Adipocyte (in vitro differentiated cells): ENCODE measurements at regions not wholly inside any gene's neighbourhood (a gene's known extent, or its start where the extent isn't known, plus 50 kb on each side); places are given as distances from the start of the nearest gene placed in this dataset.
A peak's percentile ranks its signal among the peaks of the same experiment; 100 is the strongest.

Experiments used
- DNase-seq: peaks from one replicate; pipeline ENCODE4 v3.0.0-alpha.2; 2015; ENCODE audit warnings: low read depth
- H3K27me3 ChIP-seq: replicated peaks from 2 replicates; pipeline ENCODE4 v1.7.0; 2013; ENCODE audit warnings: mild to moderate bottlenecking, low read length, moderate library complexity; ENCODE audit not compliant: control insufficient read depth, insufficient read depth
- H3K36me3 ChIP-seq: 2 replicates; pipeline ENCODE4 v1.7.0; 2013; ENCODE audit warnings: low read length, mild to moderate bottlenecking, moderate library complexity; ENCODE audit not compliant: control insufficient read depth, insufficient read depth, severe bottlenecking
- H3K4me1 ChIP-seq: 2 replicates; pipeline ENCODE4 v1.7.0; 2013; ENCODE audit warnings: mild to moderate bottlenecking, low read length, moderate library complexity; ENCODE audit not compliant: control insufficient read depth, insufficient read depth
- H3K4me3 ChIP-seq: 2 replicates; pipeline ENCODE4 v1.7.0; 2013; ENCODE audit warnings: mild to moderate bottlenecking, low read length, moderate library complexity
- H3K9ac ChIP-seq: 2 replicates; pipeline ENCODE4 v1.7.0; 2013; ENCODE audit warnings: mild to moderate bottlenecking, low read length, moderate library complexity
- H3K9me3 ChIP-seq: 2 replicates; pipeline ENCODE4 v1.7.0; 2013; ENCODE audit warnings: mild to moderate bottlenecking, low read length, moderate library complexity; ENCODE audit not compliant: control insufficient read depth

DNA sequence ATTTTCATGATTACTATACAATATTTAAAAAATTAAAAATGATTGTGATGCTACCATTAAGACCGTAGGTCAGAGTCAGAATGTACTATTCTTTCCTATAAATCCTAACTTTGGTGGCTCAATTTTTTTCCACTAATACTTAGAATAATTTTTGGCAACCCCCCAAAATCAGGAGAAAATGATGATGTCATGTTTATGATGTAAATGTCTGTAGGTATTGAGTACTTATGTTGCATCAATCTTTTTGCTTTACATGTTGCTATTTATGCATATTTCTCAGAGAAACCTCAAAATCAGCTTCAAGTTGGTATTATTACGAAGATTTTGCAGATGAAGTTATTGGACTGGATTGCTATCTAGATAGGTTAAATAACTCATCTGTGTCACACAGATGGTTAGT is 371.2 kb downstream of the ADGRL2 start:
- Histone ChIP-seq H3K27me3 (no peaks in the 10 kb centered on the region), H3K9ac (no peak overlapping the region), H3K9me3 (no peaks in the 10 kb centered on the region), H3K4me1 (peaks cover 12% of the 10 kb centered on the region), H3K36me3 (no peaks in the 10 kb centered on the region), H3K4me3 (no peak overlapping the region)
- no peak for DNase-seq

DNA sequence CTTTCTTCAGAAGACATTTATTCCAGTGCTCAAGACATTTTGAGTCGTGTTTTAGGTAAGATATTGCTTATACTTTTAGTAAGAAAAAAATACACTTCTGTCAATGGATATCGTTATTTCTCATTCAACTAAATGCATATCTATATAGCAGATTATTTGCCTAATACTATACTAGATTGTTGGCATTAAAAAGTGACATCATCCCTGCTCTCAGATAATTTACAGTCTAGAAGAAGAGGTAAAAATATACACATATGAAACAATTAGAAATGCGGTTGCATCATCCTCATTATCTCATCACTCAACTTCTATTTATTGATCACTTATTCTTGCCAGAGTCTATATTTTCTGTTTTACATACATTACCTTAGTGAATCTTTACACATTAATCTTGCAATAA is 367.7 kb downstream of the ADGRL2 start:
- DNase-seq = no peak
- H3K9ac ChIP-seq = no peak overlapping the region
- H3K36me3 ChIP-seq = no peaks in the 10 kb centered on the region
- H3K4me1 ChIP-seq = peaks cover 11% of the 10 kb centered on the region
- no peaks in the 10 kb centered on the region for H3K9me3 ChIP-seq
- H3K27me3 ChIP-seq = no peaks in the 10 kb centered on the region
- H3K4me3 ChIP-seq = no peak overlapping the region

DNA sequence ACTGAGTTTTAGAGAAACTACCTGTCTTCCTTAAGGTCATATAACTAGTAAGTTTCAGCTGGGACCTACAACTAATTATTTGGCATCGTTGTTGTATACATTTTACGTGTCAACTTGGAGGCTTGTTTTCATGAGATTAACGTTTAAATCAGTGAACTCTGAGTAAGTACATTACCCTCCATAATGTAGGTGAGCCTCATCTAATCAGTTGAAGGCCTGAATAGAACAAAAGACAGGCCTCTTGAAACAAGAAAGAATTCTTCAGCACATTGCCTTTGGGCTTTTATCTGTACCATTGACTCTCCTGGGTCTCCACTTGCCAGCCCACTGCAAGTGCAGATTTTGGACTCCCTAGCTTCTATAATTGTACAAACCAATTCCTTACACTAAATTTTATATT is 364.6 kb downstream of the ADGRL2 start:
- H3K36me3 ChIP-seq = no peaks in the 10 kb centered on the region
- no peak overlapping the region for H3K9ac ChIP-seq
- H3K4me1 ChIP-seq = peaks cover 27% of the 10 kb centered on the region
- H3K27me3 ChIP-seq = no peaks in the 10 kb centered on the region
- DNase-seq = no peak
- no peak overlapping the region for H3K4me3 ChIP-seq
- H3K9me3 ChIP-seq = no peaks in the 10 kb centered on the region

DNA sequence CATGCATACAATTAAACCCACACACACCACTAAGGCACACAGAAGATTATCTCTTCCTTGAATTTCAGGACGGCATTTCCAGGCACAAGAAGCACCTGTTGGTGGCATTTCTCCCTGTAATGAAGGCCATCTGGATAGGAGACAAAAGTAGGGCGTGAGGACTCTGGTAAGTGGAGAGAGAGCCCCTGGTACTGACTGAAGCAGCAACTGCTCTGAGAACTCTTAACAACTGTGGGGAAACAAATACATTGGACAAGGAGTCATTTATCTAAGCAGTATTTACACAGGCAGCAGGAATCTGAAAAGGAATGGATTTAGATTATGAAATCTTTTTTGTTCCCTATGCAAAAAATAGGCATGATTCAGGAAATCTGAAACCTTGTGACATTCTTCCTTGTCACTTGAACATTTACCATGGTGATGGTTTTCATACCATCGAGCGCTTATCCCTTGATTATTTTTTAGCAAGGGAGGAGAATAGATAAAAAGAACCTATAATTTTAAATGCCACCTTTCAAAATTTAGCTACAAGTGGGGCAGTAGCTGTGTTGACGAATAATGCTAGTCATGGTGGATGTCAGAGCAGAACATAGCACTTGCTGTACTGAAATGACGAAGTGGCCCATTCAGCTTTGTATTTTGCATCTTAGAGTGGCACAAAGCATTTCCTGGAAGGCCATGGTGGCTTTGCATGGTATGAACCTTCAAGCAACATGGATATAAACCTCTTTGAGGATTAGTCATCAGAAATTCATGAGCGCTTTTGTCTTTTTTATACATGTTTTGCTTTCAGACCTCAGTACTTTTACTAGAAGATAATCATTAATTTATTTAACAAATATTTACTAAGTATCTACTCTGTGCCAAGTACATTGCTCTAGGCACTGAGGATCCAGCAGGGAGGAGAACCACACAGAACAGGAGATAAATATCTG is 362.0 kb downstream of the ADGRL2 start:
- DNase-seq = peak; percentile 65
- no peak overlapping the region for H3K9ac ChIP-seq
- H3K4me3 ChIP-seq = no peak overlapping the region
- H3K27me3 ChIP-seq = no peaks in the 10 kb centered on the region
- peaks cover 23% of the 10 kb centered on the region for H3K4me1 ChIP-seq
- no peaks in the 10 kb centered on the region for H3K36me3 ChIP-seq
- H3K9me3 ChIP-seq = no peaks in the 10 kb centered on the region

DNA sequence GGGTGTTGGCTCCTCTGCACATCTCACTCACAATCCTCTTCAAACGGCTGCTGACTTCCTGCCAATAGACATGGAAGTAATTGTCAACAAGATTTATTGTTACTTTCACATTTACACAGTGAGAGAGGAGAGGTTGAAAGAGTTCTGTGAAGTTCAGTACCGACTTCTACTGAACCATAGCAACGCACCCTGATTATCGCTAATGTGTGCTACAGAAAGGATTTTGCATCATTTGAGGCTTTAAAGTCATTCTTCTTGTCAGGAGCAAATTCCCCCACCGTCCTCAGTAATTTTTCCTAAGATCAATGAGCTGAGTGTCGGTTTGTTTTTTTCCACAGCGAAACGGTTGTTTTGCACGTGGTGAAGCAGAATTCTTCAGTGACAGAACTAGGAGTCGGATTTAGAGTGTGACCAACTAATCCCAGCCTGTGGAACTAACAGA is 361.0 kb downstream of the ADGRL2 start:
- DNase-seq = peak; percentile 24
- Histone ChIP-seq H3K9me3 (no peaks in the 10 kb centered on the region), H3K9ac (peak overlapping the region; percentile 44), H3K4me3 (peak overlapping the region; percentile 74), H3K4me1 (peaks cover 19% of the 10 kb centered on the region), H3K27me3 (no peaks in the 10 kb centered on the region), H3K36me3 (no peaks in the 10 kb centered on the region)

DNA sequence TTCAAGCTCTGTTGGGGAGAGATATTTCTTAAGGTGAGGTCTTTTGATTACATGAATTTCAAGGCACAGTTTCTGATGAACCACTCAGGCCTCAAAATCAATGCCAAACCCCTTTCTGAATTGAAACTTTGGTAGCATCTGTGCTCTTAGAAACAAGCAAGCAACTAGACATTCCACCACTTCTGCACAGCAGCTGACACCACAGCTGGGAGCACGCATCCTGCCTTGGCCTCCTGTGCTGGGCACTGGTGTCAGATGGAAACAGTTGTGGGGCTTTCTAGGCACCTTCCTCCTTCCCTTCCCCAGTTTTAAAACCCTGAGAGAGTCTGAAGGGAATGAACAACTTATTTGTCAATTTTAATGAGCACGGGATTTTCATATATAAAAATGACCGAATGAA is 360.2 kb downstream of the ADGRL2 start:
- DNase-seq = no peak
- Histone ChIP-seq H3K4me3 (no peak overlapping the region), H3K27me3 (no peaks in the 10 kb centered on the region), H3K36me3 (no peaks in the 10 kb centered on the region), H3K9me3 (no peaks in the 10 kb centered on the region), H3K4me1 (peaks cover 19% of the 10 kb centered on the region), H3K9ac (no peak overlapping the region)

DNA sequence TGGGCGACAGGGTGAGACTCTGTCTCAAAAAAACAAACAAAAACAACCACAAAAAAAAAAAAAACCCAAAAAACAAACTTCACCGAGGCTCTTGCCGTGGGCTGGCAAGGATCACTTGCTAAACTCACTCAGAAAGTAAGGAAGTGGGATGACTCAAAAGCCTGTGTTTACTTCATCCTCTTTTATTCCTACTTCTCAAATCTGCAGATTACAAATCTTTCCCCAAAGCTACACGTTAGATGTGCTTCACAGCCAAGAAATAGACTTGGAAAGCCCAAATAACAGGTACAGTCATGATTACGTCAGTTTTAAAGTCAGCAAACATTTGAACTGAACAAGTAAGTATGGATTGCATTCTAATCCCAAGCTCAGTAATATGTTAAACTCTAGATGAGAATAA is 359.3 kb downstream of the ADGRL2 start:
- peaks cover 19% of the 10 kb centered on the region for H3K4me1 ChIP-seq
- H3K36me3 ChIP-seq = no peaks in the 10 kb centered on the region
- H3K4me3 ChIP-seq = no peak overlapping the region
- H3K27me3 ChIP-seq = no peaks in the 10 kb centered on the region
- H3K9ac ChIP-seq = no peak overlapping the region
- H3K9me3 ChIP-seq = no peaks in the 10 kb centered on the region
- peak; percentile 35 for DNase-seq

DNA sequence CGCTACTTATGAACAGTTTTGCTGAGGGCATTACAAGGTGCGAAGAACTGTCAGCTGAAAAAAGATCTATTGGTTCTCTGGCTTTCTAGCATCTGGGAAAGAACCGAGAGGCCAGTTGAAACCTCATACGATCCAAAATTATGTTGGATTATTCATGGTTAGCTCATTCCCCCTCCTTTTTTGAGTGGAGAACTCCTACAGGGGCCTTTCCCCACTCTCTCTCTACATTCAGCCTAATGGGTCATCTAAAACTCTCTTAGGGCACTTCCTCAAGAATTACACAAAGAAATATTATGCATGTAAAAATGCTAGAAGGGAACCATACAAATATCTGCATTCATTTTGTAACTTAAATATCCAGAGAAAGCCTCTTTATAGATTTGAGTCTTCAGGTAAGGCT is 358.2 kb downstream of the ADGRL2 start:
- H3K27me3 ChIP-seq = no peaks in the 10 kb centered on the region
- DNase-seq = no peak
- H3K36me3 ChIP-seq = no peaks in the 10 kb centered on the region
- H3K4me1 ChIP-seq = peaks cover 19% of the 10 kb centered on the region
- H3K9ac ChIP-seq = no peak overlapping the region
- no peaks in the 10 kb centered on the region for H3K9me3 ChIP-seq
- no peak overlapping the region for H3K4me3 ChIP-seq

DNA sequence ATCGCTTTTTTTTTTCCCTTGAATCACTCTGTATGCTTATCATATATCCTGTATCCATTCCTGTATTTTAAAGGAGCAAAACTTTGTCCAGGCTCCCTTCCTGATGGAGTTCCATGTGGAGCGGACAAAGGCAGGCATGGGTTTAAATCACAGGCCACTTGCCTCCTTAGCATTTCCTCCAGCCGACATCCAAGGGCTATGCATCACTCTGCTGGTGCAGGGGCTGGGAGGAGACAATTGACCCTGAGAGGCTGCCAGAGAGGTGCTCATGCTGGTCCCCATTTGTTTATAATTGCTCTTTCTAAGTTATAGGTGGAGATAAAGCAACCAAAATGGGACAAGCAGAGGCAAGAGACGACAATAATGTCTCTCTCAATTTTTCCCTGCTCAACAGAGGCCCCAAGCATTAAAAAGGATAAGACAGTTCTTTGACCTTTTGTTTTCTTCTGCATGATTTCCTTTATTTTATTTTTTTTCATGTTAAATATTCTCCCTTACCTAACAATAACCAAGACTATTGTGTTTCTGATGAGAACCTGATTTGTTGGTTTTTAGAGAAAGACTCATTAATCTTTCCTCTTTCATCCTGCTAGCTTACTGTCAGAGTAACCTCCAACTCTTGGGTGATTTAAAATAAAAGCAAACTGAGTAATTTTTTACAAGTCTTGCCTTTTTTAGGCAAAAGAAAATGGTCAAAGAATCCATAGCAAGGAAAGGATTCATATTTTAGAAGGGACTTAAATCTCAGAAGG is 353.7 kb downstream of the ADGRL2 start:
- Histone ChIP-seq H3K4me1 (peaks cover 22% of the 10 kb centered on the region), H3K27me3 (no peaks in the 10 kb centered on the region), H3K4me3 (no peak overlapping the region), H3K36me3 (no peaks in the 10 kb centered on the region), H3K9me3 (no peaks in the 10 kb centered on the region), H3K9ac (no peak overlapping the region)
- DNase-seq = no peak

DNA sequence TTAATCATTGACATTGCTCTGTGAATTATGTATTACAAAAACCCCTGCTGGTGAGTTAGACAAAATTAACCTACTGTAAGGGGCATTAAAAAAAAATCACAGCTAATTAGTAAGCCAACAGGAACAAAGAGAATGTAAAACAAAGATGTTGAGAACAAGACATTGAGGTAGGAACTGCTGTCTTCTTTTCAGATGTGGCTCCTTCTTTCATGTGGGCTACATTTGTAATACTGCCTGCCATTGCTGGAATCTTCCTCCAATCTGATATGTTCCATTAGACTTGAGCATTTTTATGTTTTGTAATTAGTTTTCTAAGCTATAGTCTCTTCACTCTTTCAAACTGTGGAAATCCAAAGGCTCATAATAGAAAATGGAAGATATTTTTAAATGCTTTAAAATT is 353.0 kb downstream of the ADGRL2 start:
- no peaks in the 10 kb centered on the region for H3K27me3 ChIP-seq
- peaks cover 22% of the 10 kb centered on the region for H3K4me1 ChIP-seq
- no peak for DNase-seq
- no peaks in the 10 kb centered on the region for H3K36me3 ChIP-seq
- H3K9ac ChIP-seq = no peak overlapping the region
- H3K4me3 ChIP-seq = no peak overlapping the region
- H3K9me3 ChIP-seq = no peaks in the 10 kb centered on the region

DNA sequence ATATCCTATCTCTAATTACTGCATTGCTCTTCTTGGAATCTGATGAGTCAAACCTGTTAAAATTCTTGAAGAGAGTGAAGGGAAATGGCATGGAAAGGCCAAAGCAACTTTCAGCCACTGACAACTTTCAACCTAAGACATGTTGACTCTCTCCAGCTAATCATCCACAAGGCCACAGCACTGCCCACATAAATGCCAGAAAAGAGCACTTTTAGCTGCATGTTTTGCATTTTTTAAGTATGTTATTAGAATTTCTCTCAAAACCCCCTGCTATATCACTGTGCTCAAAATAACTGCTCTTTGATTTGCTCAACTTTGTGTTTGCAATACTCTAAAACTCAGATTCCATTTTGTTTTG is 352.5 kb downstream of the ADGRL2 start:
- Histone ChIP-seq H3K27me3 (no peaks in the 10 kb centered on the region), H3K36me3 (no peaks in the 10 kb centered on the region), H3K9ac (no peak overlapping the region), H3K4me3 (no peak overlapping the region), H3K9me3 (no peaks in the 10 kb centered on the region), H3K4me1 (peaks cover 22% of the 10 kb centered on the region)
- peak; percentile 69 for DNase-seq
